GM21529 (cell line): ENCODE measurements at regions not wholly inside any gene's neighbourhood (a gene's known extent, or its start where the extent isn't known, plus 50 kb on each side); places are given as distances from the start of the nearest gene placed in this dataset.
"Not testable (repeated sequence)": the region's sequence is repeated elsewhere in the genome, so short reads cannot be mapped to it uniquely, and the experiment has no call there.

Source experiments
- ATAC-seq: cut with Tn5 transposase; IDR thresholded peaks from one replicate; pipeline ENCODE4 v1.9.1; 2021; ENCODE audit not compliant: unreplicated experiment

GRCh38 chr6:119676961-119677360 lies 327.4 kb upstream of the MAN1A1 start:
- ATAC-seq = no peak

GRCh38 chr6:119676230-119676629 lies 326.7 kb upstream of the MAN1A1 start:
- ATAC-seq = no peak

- no peak for ATAC-seq
Observed at GRCh38 chr6:119673741-119674140, 324.2 kb upstream of the MAN1A1 start.

GRCh38 chr6:119672725-119673124 lies 323.2 kb upstream of the MAN1A1 start:
- no peak for ATAC-seq

- ATAC-seq = no peak
Observed at GRCh38 chr6:119671105-119671504, 321.5 kb upstream of the MAN1A1 start.

- no peak for ATAC-seq
Observed at GRCh38 chr6:119669221-119669620, 319.7 kb upstream of the MAN1A1 start.

GRCh38 chr6:119665432-119665831 lies 315.9 kb upstream of the MAN1A1 start:
- not testable (repeated sequence) for ATAC-seq

GRCh38 chr6:119661628-119662027 lies 312.1 kb upstream of the MAN1A1 start:
- ATAC-seq = no peak

GRCh38 chr6:119661078-119661477 lies 311.5 kb upstream of the MAN1A1 start:
- ATAC-seq = no peak

GRCh38 chr6:119658917-119659316 lies 309.4 kb upstream of the MAN1A1 start:
- no peak for ATAC-seq

- no peak for ATAC-seq
Observed at GRCh38 chr6:119655124-119655523, 305.6 kb upstream of the MAN1A1 start.

- ATAC-seq = no peak
Observed at GRCh38 chr6:119653329-119653728, 303.8 kb upstream of the MAN1A1 start.

- no peak for ATAC-seq
Observed at GRCh38 chr6:119649531-119649930, 300.0 kb upstream of the MAN1A1 start.

- ATAC-seq = no peak
Observed at GRCh38 chr6:119647309-119647708, 297.7 kb upstream of the MAN1A1 start.

GRCh38 chr6:119643876-119644275 lies 294.3 kb upstream of the MAN1A1 start:
- ATAC-seq = no peak

- ATAC-seq = no peak
Observed at GRCh38 chr6:119637768-119638167, 288.2 kb upstream of the MAN1A1 start.

- no peak for ATAC-seq
Observed at GRCh38 chr6:119636060-119636459, 286.5 kb upstream of the MAN1A1 start.

- no peak for ATAC-seq
Observed at GRCh38 chr6:119633461-119633860, 283.9 kb upstream of the MAN1A1 start.

- no peak for ATAC-seq
Observed at GRCh38 chr6:119630561-119631192, 281.1 kb upstream of the MAN1A1 start.

GRCh38 chr6:119628691-119629594 lies 279.4 kb upstream of the MAN1A1 start:
- no peak for ATAC-seq

GRCh38 chr6:119627908-119628669 lies 278.5 kb upstream of the MAN1A1 start:
- ATAC-seq = no peak
